ENCODE measurements at regions not wholly inside any gene's neighbourhood (a gene's known extent, or its start where the extent isn't known, plus 50 kb on each side); places are given as distances from the start of the nearest gene placed in this dataset.

DNA sequence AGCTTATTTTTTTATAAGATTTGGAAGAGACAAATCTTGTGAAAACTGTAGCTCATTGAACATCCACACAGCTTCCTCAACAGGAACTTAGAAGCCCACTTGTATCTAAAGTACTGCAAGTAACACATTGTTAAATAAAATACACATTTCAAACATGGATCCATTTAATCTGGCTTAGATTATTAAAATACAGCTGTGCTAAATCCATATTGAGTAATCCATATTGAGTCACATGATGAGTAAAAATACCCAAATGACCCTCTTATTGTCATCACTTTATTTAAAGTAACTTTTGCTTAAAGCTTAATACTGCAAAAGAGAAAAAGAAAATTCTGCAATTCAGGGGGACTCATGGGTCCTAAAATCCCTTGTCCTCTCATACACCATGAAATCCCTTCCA, 133.3 kb downstream of the OSR1 start:
- Mint-ChIP-seq H3K4me3 (no peak overlapping the region), H3K27me3 (ENCODE audit: low read depth in 3 of 3) (peaks cover 0 to 2% (median 0%) of the 10 kb centered on the region in 3 donors), H3K27ac (no peak overlapping the region), H3K4me1 (no peaks in the 10 kb centered on the region), H3K36me3 (no peaks in the 10 kb centered on the region), H3K9me3 (peaks cover 0 to 9% (median 0%) of the 10 kb centered on the region in 7 donors)
- Histone ChIP-seq H4K20me1 (ENCODE audit: insufficient read depth, low read length) (no peaks in the 10 kb centered on the region), H3K79me2 (ENCODE audit: insufficient read depth, low read length) (no peaks in the 10 kb centered on the region), H3K27ac (ENCODE audit: low read depth in 1 of 2, low read length in 2 of 2) (no peak overlapping the region), H3K9ac (ENCODE audit: insufficient read depth, low read length, poor library complexity, severe bottlenecking) (no peak overlapping the region), H3K27me3 (ENCODE audit: control insufficient read depth in 2 of 2, insufficient read depth in 2 of 2, low read length in 2 of 2) (no peaks in the 10 kb centered on the region), H3K36me3 (replicated peaks in 1 of 2; ENCODE audit: control insufficient read depth in 1 of 2, insufficient read depth in 2 of 2, low read length in 2 of 2) (no peaks in the 10 kb centered on the region), H2AFZ (ENCODE audit: insufficient read depth, low read depth, low read length, poor library complexity, severe bottlenecking) (no peak overlapping the region), H3K4me3 (replicated peaks in 1 of 3; ENCODE audit: low read depth in 2 of 3, low read length in 3 of 3) (no peak overlapping the region), H3K4me1 (ENCODE audit: control insufficient read depth in 1 of 2, insufficient read depth in 2 of 2, low read length in 2 of 2) (no peaks in the 10 kb centered on the region), H3K9me3 (replicated peaks in 1 of 2; ENCODE audit: control insufficient read depth in 1 of 2, insufficient read depth in 1 of 2, low read length in 2 of 2) (no peaks in the 10 kb centered on the region), H3K4me2 (replicated peaks; ENCODE audit: extremely low read depth, low read length, poor library complexity, severe bottlenecking) (no peak overlapping the region)
- DNase-seq = no peak
- TF ChIP-seq CTCF (IDR thresholded peaks at IDR 0.05) = no peak
- intact Hi-C loops (cut with micrococcal nuclease) = no loop called here

GRCh38 chr2:19224486-19224885, 133.9 kb downstream of the OSR1 start:
- Histone ChIP-seq H3K27ac (ENCODE audit: low read depth in 1 of 2, low read length in 2 of 2) (no peak overlapping the region), H3K4me3 (replicated peaks in 1 of 3; ENCODE audit: low read depth in 2 of 3, low read length in 3 of 3) (no peak overlapping the region), H3K9me3 (replicated peaks in 1 of 2; ENCODE audit: control insufficient read depth in 1 of 2, insufficient read depth in 1 of 2, low read length in 2 of 2) (no peaks in the 10 kb centered on the region), H3K4me2 (replicated peaks; ENCODE audit: extremely low read depth, low read length, poor library complexity, severe bottlenecking) (no peak overlapping the region), H4K20me1 (ENCODE audit: insufficient read depth, low read length) (no peaks in the 10 kb centered on the region), H3K9ac (ENCODE audit: insufficient read depth, low read length, poor library complexity, severe bottlenecking) (no peak overlapping the region), H3K36me3 (replicated peaks in 1 of 2; ENCODE audit: control insufficient read depth in 1 of 2, insufficient read depth in 2 of 2, low read length in 2 of 2) (no peaks in the 10 kb centered on the region), H2AFZ (ENCODE audit: insufficient read depth, low read depth, low read length, poor library complexity, severe bottlenecking) (no peak overlapping the region), H3K4me1 (ENCODE audit: control insufficient read depth in 1 of 2, insufficient read depth in 2 of 2, low read length in 2 of 2) (no peaks in the 10 kb centered on the region), H3K27me3 (ENCODE audit: control insufficient read depth in 2 of 2, insufficient read depth in 2 of 2, low read length in 2 of 2) (no peaks in the 10 kb centered on the region), H3K79me2 (ENCODE audit: insufficient read depth, low read length) (no peaks in the 10 kb centered on the region)
- peaks cover 0 to 8% (median 0%) of the 10 kb centered on the region in 7 donors for H3K9me3 Mint-ChIP-seq
- DNase-seq = no peak
- no peak for TF ChIP-seq CTCF (IDR thresholded peaks at IDR 0.05)
- no peak overlapping the region for H3K27ac Mint-ChIP-seq
- peaks cover 0 to 2% (median 0%) of the 10 kb centered on the region in 3 donors for H3K27me3 Mint-ChIP-seq (ENCODE audit: low read depth in 3 of 3)
- intact Hi-C loops (cut with micrococcal nuclease) = no loop called here
- H3K36me3 Mint-ChIP-seq = no peaks in the 10 kb centered on the region
- no peak overlapping the region for H3K4me3 Mint-ChIP-seq
- no CpG with 5 or more reads among the region's 1 CpG for WGBS (ENCODE audit: insufficient coverage)
- H3K4me1 Mint-ChIP-seq = no peaks in the 10 kb centered on the region

All from CD14-positive monocyte (primary cell).